ENCODE measurements at regions not wholly inside any gene's neighbourhood (a gene's known extent, or its start where the extent isn't known, plus 50 kb on each side); places are given as distances from the start of the nearest gene placed in this dataset.
"Not testable (repeated sequence)": the region's sequence is repeated elsewhere in the genome, so short reads cannot be mapped to it uniquely, and the experiment has no call there.

DNA sequence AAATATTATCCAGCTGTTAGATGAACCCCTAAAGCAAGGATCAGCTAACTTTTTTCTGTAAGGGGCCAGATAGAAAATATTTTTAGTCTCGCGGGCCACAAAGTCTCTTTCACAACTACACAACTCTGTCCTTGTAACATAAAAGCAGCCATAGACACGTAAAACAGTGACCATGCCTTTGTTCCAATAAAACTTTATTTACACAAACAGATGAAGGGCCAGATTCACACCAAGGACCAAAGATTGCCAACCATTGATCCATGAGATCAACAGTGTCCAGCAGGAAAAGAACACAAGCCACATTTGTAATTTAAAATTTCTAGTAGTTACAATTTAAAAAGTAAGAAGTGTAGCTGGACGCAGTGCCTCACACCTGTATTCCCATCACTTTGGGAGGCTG, 109.7 kb downstream of the PHETA1 start:
- H3K36me3 Mint-ChIP-seq, result no peaks in the 10 kb centered on the region
- peaks cover 3% of the 10 kb centered on the region for H3K9me3 Mint-ChIP-seq
- no peak overlapping the region for H3K27ac Mint-ChIP-seq
- DNase-seq (ENCODE audit: low spot score in 2 of 2) (no peak), ATAC-seq (no peak)
- H3K4me3 Mint-ChIP-seq, result no peak overlapping the region
- peaks cover 10% of the 10 kb centered on the region for H3K4me1 Mint-ChIP-seq

DNA sequence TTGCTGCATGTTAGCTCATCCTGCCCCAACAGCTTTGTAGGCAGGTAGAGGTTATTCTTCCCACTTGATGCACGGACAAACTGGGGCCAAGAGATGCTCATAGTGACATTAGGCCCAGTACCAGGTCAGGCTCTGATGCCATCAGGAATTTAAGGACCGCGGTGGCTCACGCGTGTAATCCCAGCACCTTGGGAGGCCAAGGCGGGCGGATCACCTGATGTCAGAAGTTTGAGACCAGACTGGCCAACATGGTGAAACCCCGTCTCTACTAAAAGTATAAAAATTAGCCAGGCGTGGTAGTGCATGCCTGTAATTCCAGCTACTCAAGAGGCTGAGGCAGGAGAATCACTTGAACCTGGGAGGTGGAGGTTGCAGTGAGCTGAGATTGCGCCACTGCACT, 110.8 kb downstream of the PHETA1 start:
- H3K4me1 Mint-ChIP-seq, result peaks cover 10% of the 10 kb centered on the region
- not testable (repeated sequence) for H3K4me3 Mint-ChIP-seq; H3K9me3 Mint-ChIP-seq; DNase-seq (ENCODE audit: low spot score in 2 of 2); ATAC-seq; H3K36me3 Mint-ChIP-seq
- H3K27ac Mint-ChIP-seq, result peak overlapping the region; percentile 13

DNA sequence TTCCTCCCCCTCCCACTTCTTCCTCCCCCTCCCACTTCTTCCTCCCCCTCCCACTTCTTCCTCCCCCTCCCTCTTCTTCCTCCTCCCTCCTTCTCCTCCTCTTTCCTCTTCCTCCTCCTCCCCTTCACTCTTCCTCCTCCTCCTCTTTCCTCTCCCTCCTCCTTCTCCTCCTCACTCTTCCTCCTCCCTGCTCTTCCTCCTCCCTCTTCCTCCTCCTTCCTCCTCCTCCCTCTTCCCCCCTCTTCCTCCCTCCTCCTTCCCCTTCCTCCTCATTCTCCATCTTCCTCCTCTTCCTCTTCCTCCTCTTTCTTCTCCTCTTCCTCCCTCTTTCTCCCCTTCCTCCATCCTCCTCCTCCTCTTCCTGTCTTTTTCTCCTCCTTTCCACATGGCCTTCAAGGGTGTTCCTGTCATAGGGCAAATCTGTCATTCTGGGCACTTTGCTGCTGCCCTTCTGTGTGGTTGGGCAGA, 111.4 kb downstream of the PHETA1 start:
- Mint-ChIP-seq H3K27ac (peak overlapping the region; percentile 13), H3K4me3 (no peak overlapping the region), H3K4me1 (peaks cover 6% of the 10 kb centered on the region), H3K36me3 (no peaks in the 10 kb centered on the region), H3K9me3 (peaks cover 3% of the 10 kb centered on the region)
- DNase-seq (ENCODE audit: low spot score in 2 of 2), result no peak
- ATAC-seq, result no peak

DNA sequence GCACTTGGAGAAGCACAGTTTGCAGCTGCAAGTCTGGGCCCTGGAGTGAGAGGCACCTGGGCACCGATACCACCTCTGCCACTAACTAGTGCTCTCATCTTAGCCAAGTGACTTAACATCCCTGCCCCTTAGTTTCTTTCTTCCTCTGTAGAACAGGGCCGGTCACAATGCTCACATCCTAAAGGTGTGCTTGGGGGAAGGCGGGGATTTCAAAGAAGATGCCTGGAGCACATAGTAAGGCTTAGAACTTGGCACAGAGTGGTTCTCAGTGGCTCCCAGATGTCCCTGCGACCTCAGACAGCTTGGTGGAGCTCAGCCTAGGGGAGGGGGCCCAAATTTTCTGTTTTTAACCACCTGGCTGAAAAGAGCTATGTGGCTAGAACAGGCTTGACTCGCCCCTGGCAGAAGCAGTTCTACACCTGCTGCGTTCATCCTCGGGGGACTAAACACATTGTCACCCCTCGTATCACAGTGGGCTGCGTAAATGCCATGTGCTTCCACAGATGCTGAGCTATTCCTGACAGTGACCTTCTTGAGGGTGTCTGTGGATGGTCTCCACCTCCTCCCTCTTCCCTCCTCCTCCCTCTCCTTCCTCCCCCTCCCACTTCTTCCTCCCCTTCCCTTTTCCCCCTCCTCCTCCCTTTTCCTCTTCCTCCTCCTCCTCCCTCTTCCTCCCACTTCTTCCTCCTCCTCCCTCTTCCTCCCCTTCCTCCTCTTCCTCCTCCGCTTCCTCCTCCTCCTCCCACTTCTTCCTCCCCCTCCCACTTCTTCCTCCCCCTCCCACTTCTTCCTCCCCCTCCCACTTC, 112.1 kb downstream of the PHETA1 start:
- Mint-ChIP-seq H3K27ac (no peak overlapping the region), H3K4me3 (no peak overlapping the region), H3K4me1 (peaks cover 5% of the 10 kb centered on the region), H3K9me3 (peaks cover 3% of the 10 kb centered on the region), H3K36me3 (no peaks in the 10 kb centered on the region)
- no peak for ATAC-seq
- DNase-seq (ENCODE audit: low spot score in 2 of 2), result no peak

DNA sequence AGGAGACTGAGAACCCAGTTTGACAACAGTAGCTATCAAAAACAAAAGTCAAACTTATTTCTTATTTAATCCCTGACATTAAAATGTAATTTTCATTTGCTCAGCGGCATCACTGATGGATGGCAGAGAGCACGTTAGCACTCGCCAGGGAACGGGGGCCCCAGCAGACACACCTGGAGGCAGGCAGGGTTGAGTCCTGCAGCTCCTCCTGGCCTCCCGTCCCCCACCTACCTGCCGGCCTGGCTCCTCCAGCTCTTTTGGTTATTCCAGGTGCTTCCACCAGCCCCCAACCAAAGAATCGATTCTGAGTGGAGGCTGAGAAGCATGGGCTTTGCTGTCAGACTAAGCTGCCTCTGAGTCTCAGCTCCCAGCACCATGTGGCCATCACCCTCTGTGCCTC, 113.6 kb downstream of the PHETA1 start:
- no peak for ATAC-seq
- peaks cover 3% of the 10 kb centered on the region for H3K9me3 Mint-ChIP-seq
- H3K36me3 Mint-ChIP-seq, result no peaks in the 10 kb centered on the region
- no peak overlapping the region for H3K4me3 Mint-ChIP-seq
- DNase-seq (ENCODE audit: low spot score in 2 of 2), result no peak
- H3K4me1 Mint-ChIP-seq, result peaks cover 5% of the 10 kb centered on the region
- H3K27ac Mint-ChIP-seq, result no peak overlapping the region

DNA sequence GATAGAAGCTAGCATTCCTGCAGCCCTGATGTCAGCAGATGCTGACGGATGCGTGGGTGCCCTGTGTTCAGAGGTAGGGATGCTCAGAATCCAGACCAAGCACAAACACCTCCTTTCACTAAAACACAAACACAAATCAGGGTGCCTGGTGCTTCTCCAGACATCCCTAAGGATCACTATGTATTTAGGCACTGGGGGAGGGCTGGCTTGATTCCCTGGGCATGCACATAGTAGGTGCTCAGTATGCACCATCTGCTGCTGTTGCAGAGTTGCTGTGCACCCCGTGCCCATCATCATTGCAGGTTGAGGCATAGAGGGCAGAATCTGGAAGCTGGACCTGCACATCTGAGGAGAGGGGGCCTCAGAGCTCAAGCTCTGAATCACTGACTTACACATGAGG, 114.8 kb downstream of the PHETA1 start:
- no peaks in the 10 kb centered on the region for H3K36me3 Mint-ChIP-seq
- DNase-seq (ENCODE audit: low spot score in 2 of 2) (no peak), ATAC-seq (no peak)
- peaks cover 3% of the 10 kb centered on the region for H3K9me3 Mint-ChIP-seq
- H3K27ac Mint-ChIP-seq, result no peak overlapping the region
- H3K4me1 Mint-ChIP-seq, result peaks cover 5% of the 10 kb centered on the region
- H3K4me3 Mint-ChIP-seq, result no peak overlapping the region

DNA sequence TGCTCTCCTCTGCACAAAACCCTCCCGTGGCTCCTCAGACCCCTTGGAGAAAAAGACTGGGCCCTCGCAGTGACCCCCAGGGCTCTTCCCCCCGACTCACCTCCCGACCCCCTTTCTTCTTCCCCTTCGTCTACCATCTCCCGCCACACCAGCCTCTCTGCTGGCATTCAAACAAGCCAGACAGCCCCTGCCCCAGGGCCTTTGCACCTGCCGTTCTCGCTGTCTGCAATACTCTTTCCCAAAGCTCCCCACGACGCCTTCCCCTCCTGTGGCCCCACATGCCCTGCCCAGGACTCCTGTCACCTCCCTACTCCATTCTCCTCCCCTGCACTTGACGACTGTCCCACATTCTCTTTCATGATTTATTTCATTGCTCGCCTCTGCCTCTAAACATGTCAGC, 115.7 kb downstream of the PHETA1 start:
- ATAC-seq, result no peak
- Mint-ChIP-seq H3K9me3 (peaks cover 3% of the 10 kb centered on the region), H3K36me3 (no peaks in the 10 kb centered on the region), H3K27ac (no peak overlapping the region), H3K4me1 (peaks cover 5% of the 10 kb centered on the region), H3K4me3 (no peak overlapping the region)
- no peak for DNase-seq (ENCODE audit: low spot score in 2 of 2)

DNA sequence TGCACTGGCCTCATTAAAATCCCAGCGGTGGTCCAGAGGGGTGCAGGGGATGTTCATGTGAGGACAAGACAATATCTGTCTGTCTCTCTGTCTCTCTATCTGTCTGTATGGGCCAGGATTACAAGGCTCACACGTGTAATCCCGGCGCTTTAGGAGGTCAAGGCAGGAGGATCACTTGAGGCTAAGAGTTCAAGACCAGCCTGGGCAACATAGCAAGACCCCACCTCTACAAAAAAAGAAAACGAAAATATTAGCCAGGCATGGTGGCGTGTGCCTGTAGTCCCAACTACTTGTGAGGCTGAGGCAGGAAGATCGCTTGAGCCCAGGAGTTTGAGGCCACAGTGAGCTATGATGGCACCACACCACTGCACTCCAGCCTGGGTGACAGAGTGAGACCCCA, 117.1 kb downstream of the PHETA1 start:
- no peak overlapping the region for H3K27ac Mint-ChIP-seq
- DNase-seq (ENCODE audit: low spot score in 2 of 2) (no peak), ATAC-seq (no peak)
- no peaks in the 10 kb centered on the region for H3K9me3 Mint-ChIP-seq
- H3K4me1 Mint-ChIP-seq, result no peaks in the 10 kb centered on the region
- H3K4me3 Mint-ChIP-seq, result no peak overlapping the region
- H3K36me3 Mint-ChIP-seq, result no peaks in the 10 kb centered on the region

DNA sequence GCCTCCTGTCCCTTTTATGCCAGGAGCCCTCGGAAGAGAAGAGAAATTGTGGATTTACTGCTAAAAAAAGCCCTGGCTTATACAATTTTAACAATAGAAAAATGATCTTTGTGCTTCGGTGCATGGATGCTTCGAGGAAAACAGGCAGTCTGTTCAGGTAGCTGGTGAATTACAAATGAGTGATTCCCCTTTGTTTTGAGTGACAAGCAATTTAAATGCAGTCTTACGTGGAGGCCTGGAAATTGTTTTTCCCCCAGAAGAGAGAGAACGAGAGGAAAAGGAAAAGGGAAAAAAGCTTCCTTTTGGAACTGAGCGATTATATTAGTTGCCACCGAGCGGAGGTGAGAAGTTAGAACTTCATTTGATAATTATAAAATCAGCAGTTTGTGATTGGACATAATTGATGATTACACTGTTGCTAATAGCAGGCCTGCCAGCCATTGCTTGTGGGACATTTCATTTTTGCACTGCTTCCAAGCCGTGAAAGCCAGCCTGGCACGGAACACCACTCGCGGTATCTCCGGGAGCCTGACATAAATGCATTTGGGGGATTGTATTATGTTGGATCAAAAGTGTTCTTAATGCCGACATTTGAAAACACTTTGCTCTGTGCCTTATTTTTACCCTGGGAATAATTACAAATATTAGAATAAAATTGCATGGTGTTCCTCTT, 117.7 kb downstream of the PHETA1 start:
- Mint-ChIP-seq H3K9me3 (no peaks in the 10 kb centered on the region), H3K4me1 (no peaks in the 10 kb centered on the region), H3K27ac (no peak overlapping the region), H3K36me3 (no peaks in the 10 kb centered on the region), H3K4me3 (no peak overlapping the region)
- no peak for ATAC-seq
- no peak for DNase-seq (ENCODE audit: low spot score in 2 of 2)

DNA sequence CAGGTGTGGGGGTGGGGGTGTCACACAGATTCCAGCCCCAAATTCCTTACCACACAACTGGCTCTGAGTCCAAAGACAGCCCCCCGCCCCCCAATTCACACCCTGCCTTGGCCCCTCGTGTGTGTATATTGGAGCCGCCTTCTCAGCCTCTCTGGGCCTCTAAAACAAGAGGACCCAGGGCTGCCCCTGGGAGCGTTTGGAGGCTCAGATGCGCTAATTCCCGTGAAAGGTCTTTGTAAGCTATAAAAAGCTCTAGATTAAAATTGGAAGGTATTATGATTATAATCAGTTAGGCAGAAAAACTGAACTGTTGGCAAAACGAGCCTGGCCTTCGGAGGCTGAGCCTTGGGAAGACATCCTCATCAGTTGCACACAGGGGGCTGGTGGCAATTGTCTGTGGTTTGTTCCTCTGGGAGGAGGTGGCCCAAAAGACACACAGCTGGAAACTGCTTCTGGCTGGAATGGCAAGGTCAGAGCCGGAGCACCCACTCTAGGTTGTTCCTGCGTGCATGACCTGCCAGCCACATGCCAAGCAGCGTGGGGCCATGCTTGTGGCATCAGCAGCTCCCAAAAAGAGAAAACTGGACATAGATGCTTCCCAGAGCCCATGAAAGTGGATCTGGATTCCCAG, 118.5 kb downstream of the PHETA1 start:
- ATAC-seq (no peak), DNase-seq (ENCODE audit: low spot score in 2 of 2) (no peak)
- Mint-ChIP-seq H3K27ac (no peak overlapping the region), H3K4me1 (no peaks in the 10 kb centered on the region), H3K36me3 (no peaks in the 10 kb centered on the region), H3K4me3 (no peak overlapping the region), H3K9me3 (no peaks in the 10 kb centered on the region)

DNA sequence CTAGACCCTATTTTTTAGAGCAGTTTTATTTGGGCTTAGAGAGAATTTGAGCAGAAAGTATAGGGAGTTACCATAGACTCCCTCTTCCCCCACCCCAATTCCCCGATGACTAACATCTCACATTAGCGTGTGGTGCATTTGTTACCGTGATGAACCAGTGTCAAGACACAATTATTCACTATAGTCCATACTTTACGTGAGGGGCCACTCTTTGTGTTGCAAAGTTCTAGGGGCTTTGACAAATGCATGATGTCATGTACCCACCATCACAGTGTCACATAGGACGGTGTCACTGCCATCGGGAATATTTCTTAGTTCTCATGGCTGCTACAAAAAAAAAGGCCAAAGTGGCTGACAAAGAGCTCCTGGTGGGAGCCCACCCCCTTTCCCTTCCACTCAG, 119.1 kb downstream of the PHETA1 start:
- no peak overlapping the region for H3K4me3 Mint-ChIP-seq
- H3K27ac Mint-ChIP-seq, result no peak overlapping the region
- DNase-seq (ENCODE audit: low spot score in 2 of 2) (no peak), ATAC-seq (no peak)
- H3K36me3 Mint-ChIP-seq, result no peaks in the 10 kb centered on the region
- H3K9me3 Mint-ChIP-seq, result no peaks in the 10 kb centered on the region
- H3K4me1 Mint-ChIP-seq, result no peaks in the 10 kb centered on the region

DNA sequence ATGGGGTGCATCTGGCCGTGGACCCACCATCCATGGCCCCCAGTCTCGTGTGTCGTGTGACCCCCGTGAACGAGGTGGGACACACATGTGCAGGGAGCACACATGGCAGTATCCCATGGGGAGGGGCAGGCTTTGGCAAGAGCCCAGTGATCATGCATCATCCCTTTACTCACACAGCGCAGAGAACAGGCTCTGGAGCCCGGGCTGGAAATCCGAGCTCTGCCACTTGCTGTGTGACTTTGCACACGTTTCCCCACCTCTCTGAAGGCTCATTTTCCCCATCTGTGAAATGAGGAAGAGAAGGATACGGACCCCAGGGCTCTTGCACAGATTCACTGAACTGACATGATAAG, 119.9 kb downstream of the PHETA1 start:
- no peak overlapping the region for H3K4me3 Mint-ChIP-seq
- no peak for DNase-seq (ENCODE audit: low spot score in 2 of 2)
- H3K36me3 Mint-ChIP-seq, result no peaks in the 10 kb centered on the region
- no peaks in the 10 kb centered on the region for H3K9me3 Mint-ChIP-seq
- no peaks in the 10 kb centered on the region for H3K4me1 Mint-ChIP-seq
- H3K27ac Mint-ChIP-seq, result no peak overlapping the region
- ATAC-seq, result no peak

DNA sequence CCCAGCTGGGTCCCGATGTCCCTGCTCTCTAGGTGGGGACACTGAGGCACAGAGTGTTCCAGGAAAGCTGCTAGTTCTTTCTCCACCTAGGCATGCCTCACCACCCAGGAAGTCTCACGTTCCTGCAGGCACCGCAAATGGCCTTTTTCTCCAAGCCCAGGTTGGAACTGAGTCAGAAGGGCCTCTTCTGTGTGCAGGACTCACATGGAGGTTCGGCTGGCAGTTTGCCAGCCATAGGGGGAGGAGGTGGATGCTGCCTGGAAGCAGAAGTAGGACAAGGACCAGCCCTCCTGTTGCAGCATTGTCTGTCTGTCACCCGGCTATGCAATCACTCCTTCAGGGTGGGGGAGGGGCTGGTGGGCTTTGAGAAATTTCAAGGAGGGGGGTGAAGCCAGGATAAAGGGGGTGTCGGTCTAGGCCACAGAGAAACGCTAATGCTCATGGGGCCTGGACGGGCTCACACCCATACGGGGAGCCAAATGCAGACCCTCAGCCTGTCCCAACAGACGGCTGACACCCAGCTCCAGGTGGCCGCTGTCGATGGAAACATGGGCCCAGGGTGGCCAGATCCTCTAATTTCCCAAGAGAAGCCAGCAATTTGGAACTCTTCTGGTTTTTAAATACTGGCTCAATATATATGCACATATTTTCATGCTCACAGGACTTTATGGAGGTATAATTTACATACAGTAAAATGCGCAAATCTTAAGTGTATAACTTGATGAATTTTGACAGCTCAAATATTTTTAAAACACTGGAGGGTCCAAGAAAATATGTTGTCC, 120.5 kb downstream of the PHETA1 start:
- H3K27ac Mint-ChIP-seq, result no peak overlapping the region
- H3K4me3 Mint-ChIP-seq, result no peak overlapping the region
- no peaks in the 10 kb centered on the region for H3K36me3 Mint-ChIP-seq
- H3K9me3 Mint-ChIP-seq, result no peaks in the 10 kb centered on the region
- DNase-seq (ENCODE audit: low spot score in 2 of 2) (no peak), ATAC-seq (no peak)
- H3K4me1 Mint-ChIP-seq, result no peaks in the 10 kb centered on the region

DNA sequence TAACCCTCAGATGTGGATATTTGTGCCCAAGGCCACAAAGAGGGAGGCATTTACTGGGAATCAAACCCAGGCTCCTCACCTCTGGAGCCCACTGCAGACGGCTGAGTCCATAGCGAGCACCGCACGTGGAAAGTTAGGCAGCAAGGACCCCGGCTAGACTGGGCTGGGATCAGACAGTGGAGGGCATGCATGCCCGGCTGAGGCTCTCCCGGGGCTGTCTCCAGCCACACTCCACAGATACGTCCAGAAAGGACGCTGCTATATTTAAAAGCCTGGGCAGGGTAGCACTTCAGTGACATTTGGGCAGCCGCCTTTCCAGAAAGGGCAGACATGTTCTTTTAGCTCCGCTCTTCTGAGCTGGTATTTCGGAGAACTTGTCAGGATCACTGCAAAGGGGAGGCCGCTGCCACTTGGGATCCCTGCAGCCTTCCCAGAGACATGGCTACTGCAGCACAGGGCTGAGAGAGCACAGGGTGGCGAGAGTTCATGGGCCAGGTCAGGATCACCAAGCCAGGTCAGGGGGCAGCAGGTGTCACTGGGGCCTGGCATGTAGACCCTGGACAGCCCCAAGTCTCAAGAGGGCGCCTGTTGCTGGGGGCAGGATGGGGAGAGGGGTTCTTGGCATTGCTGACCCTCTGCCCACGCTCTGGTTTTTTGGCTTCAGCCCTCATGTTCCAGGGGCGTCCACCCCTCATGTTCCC, 121.7 kb downstream of the PHETA1 start:
- Mint-ChIP-seq H3K4me3 (no peak overlapping the region), H3K4me1 (no peaks in the 10 kb centered on the region), H3K9me3 (no peaks in the 10 kb centered on the region), H3K27ac (no peak overlapping the region), H3K36me3 (no peaks in the 10 kb centered on the region)
- DNase-seq (ENCODE audit: low spot score in 2 of 2) (no peak), ATAC-seq (peak; percentile 42)

DNA sequence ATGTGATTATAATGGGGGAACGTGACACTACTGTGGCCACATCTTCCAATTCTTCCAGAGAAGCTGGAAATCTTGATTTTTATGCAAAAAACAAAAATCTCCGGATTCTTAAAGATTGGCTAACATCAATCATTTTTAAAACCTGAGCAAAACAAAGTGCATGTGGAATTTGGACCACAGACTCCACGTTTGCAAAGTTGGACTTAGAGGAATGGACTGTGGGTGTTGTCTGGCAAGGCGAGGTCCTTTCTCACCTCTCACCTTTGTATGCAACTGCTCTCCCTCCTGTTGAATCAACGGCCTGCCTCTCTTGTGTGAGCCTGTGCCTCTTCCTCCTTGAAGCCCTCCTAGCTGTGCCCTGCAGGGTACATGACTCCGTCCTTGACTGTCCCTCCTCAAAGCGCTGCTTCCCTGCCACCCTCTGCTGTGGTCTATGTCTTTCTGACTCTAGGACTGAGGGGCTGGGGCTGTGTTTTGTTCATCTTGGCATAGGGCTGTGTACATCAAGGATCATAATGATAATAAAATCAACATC, 122.4 kb downstream of the PHETA1 start:
- ATAC-seq (no peak), DNase-seq (ENCODE audit: low spot score in 2 of 2) (no peak)
- Mint-ChIP-seq H3K27ac (no peak overlapping the region), H3K9me3 (no peaks in the 10 kb centered on the region), H3K4me1 (no peaks in the 10 kb centered on the region), H3K4me3 (no peak overlapping the region), H3K36me3 (no peaks in the 10 kb centered on the region)
